ENCODE measurements at regions not wholly inside any gene's neighbourhood (a gene's known extent, or its start where the extent isn't known, plus 50 kb on each side); places are given as distances from the start of the nearest gene placed in this dataset.
"Not testable (repeated sequence)": the region's sequence is repeated elsewhere in the genome, so short reads cannot be mapped to it uniquely, and the experiment has no call there.

DNA sequence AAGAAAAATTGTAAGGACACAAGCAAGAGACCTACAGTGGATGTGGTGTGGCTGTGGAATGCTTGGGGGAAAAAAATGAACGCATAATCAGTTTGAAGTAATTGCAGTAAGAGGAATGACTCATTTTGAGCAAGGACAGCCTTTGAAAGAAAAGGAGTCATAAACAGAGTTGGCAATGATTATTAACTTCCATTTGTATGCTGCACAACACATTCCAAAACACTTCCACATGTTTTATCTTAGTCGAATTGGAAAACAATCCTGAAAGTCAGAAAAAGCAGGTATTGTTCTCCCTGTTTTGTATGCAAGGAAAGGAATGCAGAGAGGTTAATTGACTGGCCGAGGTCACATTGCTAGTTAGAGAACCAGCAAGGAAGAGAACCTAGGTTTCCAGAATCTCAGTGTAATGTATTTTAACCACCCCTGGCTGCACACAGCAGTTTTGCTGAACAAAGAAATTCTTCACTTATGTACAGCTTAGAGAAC lies 630.0 kb upstream of the MIR17HG start:
- Histone ChIP-seq H3K4me1 (ENCODE audit: control insufficient read depth, insufficient read depth, low read length) (peaks cover 9% of the 10 kb centered on the region), H3K36me3 (ENCODE audit: control insufficient read depth, insufficient read depth, low read length) (no peaks in the 10 kb centered on the region), H3K27me3 (ENCODE audit: control insufficient read depth, insufficient read depth, low read length) (no peaks in the 10 kb centered on the region), H3K4me3 (ENCODE audit: low read depth, low read length) (no peak overlapping the region), H3K9ac (ENCODE audit: low read depth, low read length) (no peak overlapping the region), H3K9me3 (ENCODE audit: control insufficient read depth, insufficient read depth, low read length) (no peaks in the 10 kb centered on the region)

DNA sequence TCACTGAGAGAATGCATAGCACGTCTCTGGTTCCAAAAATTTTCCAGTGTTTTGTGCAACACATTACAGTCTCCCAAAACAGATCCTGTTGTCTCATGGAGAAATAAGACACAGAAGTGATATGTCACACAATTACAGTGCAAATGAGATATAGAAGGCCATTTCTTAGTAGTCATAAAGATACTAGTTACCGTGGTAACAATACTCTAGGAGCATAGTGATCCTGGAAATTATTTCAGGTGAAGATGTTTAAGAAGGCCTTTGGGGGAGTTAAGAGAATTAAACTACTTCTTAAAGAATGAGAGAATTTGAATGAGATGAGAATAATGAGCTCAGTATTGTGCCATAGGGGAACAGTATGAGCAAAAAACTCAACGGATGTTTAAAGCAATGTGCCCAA lies 628.0 kb upstream of the MIR17HG start:
- no peaks in the 10 kb centered on the region for H3K36me3 ChIP-seq (ENCODE audit: control insufficient read depth, insufficient read depth, low read length)
- H3K4me1 ChIP-seq (ENCODE audit: control insufficient read depth, insufficient read depth, low read length), result peaks cover 9% of the 10 kb centered on the region
- H3K9me3 ChIP-seq (ENCODE audit: control insufficient read depth, insufficient read depth, low read length), result no peaks in the 10 kb centered on the region
- no peak overlapping the region for H3K4me3 ChIP-seq (ENCODE audit: low read depth, low read length)
- no peak overlapping the region for H3K9ac ChIP-seq (ENCODE audit: low read depth, low read length)
- no peaks in the 10 kb centered on the region for H3K27me3 ChIP-seq (ENCODE audit: control insufficient read depth, insufficient read depth, low read length)

DNA sequence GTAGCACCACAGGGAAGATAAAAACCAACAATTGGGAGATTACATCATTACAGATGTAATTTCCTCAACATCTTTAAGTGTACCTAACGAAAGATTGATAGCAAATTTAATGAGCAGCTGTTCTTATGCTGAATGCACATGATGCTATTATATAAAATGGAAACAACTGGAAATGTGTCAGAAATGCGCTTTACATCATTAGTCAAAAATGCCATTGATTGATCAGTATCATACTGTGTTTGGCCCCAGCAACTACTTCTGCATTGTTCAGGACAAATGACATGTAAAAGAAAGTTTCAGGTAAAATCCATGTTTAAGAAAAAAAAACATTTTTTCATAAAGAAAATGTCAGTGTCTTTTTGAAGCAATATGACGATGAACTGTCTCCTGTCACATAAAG lies 625.5 kb upstream of the MIR17HG start:
- H3K4me1 ChIP-seq (ENCODE audit: control insufficient read depth, insufficient read depth, low read length), result peaks cover 9% of the 10 kb centered on the region
- H3K27me3 ChIP-seq (ENCODE audit: control insufficient read depth, insufficient read depth, low read length), result no peaks in the 10 kb centered on the region
- no peaks in the 10 kb centered on the region for H3K36me3 ChIP-seq (ENCODE audit: control insufficient read depth, insufficient read depth, low read length)
- H3K4me3 ChIP-seq (ENCODE audit: low read depth, low read length), result no peak overlapping the region
- no peak overlapping the region for H3K9ac ChIP-seq (ENCODE audit: low read depth, low read length)
- H3K9me3 ChIP-seq (ENCODE audit: control insufficient read depth, insufficient read depth, low read length), result no peaks in the 10 kb centered on the region

DNA sequence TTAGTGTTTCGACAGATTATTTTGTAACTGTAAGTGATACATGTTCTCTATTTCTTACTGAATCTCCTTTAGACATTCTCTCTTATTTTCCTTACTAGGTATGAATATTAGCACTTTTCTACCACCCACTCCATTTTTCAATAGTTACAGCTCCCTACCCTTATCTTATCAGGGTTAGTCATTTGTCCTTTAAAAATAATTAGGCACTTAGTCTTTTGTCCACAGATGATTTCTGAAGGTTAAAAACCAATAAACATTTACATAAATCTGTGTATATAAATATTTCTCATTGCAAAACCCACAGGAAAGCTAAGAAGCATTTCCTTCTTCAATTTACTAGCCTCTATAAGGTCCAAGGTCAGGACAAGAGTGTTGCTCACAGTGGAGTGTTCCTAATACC lies 624.1 kb upstream of the MIR17HG start:
- H3K4me3 ChIP-seq (ENCODE audit: low read depth, low read length), result no peak overlapping the region
- no peaks in the 10 kb centered on the region for H3K4me1 ChIP-seq (ENCODE audit: control insufficient read depth, insufficient read depth, low read length)
- no peak overlapping the region for H3K9ac ChIP-seq (ENCODE audit: low read depth, low read length)

DNA sequence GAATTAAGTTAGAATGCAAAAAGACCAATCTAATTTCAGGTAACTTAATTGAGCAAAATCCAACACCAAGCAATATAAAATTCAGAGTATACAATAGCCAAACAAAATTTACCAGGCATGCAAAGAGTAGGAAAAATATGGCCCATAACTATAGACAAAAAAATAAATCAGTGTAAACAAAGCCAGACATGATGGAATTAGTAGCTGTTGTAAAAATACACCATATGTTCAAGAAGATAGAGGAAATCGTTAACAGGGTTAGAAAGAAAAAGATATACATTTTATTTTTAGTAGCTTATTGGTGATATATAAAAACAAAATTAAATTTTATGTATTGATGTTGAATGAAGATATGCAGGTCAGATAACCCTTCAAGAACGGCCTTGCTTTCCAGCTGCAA lies 621.1 kb upstream of the MIR17HG start:
- Histone ChIP-seq H3K9me3 (ENCODE audit: control insufficient read depth, insufficient read depth, low read length) (no peaks in the 10 kb centered on the region), H3K4me3 (ENCODE audit: low read depth, low read length) (no peak overlapping the region), H3K27me3 (ENCODE audit: control insufficient read depth, insufficient read depth, low read length) (no peaks in the 10 kb centered on the region), H3K36me3 (ENCODE audit: control insufficient read depth, insufficient read depth, low read length) (no peaks in the 10 kb centered on the region), H3K9ac (ENCODE audit: low read depth, low read length) (no peak overlapping the region), H3K4me1 (ENCODE audit: control insufficient read depth, insufficient read depth, low read length) (no peaks in the 10 kb centered on the region)

More for the DNA sequence above, 624.1 kb upstream of the MIR17HG start:
- H3K27me3 ChIP-seq (ENCODE audit: control insufficient read depth, insufficient read depth, low read length), result no peaks in the 10 kb centered on the region
- H3K9me3 ChIP-seq (ENCODE audit: control insufficient read depth, insufficient read depth, low read length), result no peaks in the 10 kb centered on the region
- no peaks in the 10 kb centered on the region for H3K36me3 ChIP-seq (ENCODE audit: control insufficient read depth, insufficient read depth, low read length)

DNA sequence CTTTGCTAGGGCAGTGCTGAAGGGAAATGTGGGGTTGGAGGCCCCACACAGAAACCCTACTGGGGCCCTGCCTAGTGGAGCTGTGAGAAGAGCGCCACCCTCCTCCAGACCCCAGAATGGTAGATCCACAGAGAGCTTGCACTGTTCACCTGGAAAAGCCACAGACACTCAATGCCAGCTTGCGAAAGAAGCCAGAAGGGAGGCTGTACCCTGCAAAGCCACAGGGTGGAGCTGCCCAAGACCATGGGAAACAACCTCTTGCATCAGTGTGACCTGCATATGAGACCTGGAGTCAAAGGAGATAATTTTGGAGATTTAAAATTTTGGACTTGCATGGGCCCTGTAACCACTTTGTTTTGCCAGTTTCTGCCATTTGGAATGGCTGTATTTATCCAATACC lies 615.4 kb upstream of the MIR17HG start:
- Histone ChIP-seq H3K36me3 (ENCODE audit: control insufficient read depth, insufficient read depth, low read length) (no peaks in the 10 kb centered on the region), H3K9ac (ENCODE audit: low read depth, low read length) (no peak overlapping the region), H3K4me1 (ENCODE audit: control insufficient read depth, insufficient read depth, low read length) (no peaks in the 10 kb centered on the region), H3K9me3 (ENCODE audit: control insufficient read depth, insufficient read depth, low read length) (no peaks in the 10 kb centered on the region), H3K4me3 (ENCODE audit: low read depth, low read length) (no peak overlapping the region), H3K27me3 (ENCODE audit: control insufficient read depth, insufficient read depth, low read length) (no peaks in the 10 kb centered on the region)

DNA sequence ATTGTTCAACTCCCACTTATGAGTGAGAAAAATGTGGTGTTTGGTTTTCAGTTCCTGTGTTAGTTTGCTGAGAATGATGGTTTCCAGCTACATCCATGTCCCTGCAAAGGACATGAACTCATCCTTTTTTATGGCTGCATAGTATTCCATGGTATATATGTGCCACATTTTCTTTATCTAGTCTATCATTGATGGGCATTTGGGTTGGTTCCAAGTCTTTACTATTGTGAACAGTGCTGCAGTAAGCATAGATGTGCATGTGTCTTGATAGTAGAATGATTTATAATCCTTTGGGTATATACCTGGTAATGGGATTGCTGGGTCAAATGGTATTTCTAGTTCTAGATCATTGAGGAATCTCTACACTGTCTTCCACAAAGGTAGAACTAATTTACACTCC lies 613.0 kb upstream of the MIR17HG start:
- H3K36me3 ChIP-seq (ENCODE audit: control insufficient read depth, insufficient read depth, low read length); H3K4me3 ChIP-seq (ENCODE audit: low read depth, low read length); H3K9ac ChIP-seq (ENCODE audit: low read depth, low read length); H3K27me3 ChIP-seq (ENCODE audit: control insufficient read depth, insufficient read depth, low read length); H3K4me1 ChIP-seq (ENCODE audit: control insufficient read depth, insufficient read depth, low read length); H3K9me3 ChIP-seq (ENCODE audit: control insufficient read depth, insufficient read depth, low read length): not testable (repeated sequence)

DNA sequence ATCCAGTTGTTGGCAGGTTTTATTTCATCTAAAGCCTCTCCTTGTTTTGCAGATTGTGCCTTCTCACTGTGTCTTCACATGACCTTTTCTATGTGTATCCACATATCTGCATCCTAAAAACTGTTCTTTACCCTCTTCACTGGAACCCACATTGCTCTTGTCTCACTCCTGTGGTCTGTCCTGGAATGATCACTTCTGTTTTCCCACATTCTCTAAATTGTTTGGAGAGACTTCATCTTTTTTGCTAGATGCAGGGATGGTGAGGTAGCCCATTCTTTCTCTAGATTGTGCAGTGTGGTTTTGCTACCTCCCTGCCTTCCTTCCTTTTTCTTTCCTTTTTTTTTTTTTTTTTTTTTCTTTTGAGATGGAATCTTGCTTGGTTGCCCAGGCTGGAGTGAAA lies 608.6 kb upstream of the MIR17HG start:
- no peaks in the 10 kb centered on the region for H3K36me3 ChIP-seq (ENCODE audit: control insufficient read depth, insufficient read depth, low read length)
- no peaks in the 10 kb centered on the region for H3K27me3 ChIP-seq (ENCODE audit: control insufficient read depth, insufficient read depth, low read length)
- H3K9ac ChIP-seq (ENCODE audit: low read depth, low read length), result no peak overlapping the region
- no peaks in the 10 kb centered on the region for H3K4me1 ChIP-seq (ENCODE audit: control insufficient read depth, insufficient read depth, low read length)
- no peak overlapping the region for H3K4me3 ChIP-seq (ENCODE audit: low read depth, low read length)
- H3K9me3 ChIP-seq (ENCODE audit: control insufficient read depth, insufficient read depth, low read length), result no peaks in the 10 kb centered on the region

DNA sequence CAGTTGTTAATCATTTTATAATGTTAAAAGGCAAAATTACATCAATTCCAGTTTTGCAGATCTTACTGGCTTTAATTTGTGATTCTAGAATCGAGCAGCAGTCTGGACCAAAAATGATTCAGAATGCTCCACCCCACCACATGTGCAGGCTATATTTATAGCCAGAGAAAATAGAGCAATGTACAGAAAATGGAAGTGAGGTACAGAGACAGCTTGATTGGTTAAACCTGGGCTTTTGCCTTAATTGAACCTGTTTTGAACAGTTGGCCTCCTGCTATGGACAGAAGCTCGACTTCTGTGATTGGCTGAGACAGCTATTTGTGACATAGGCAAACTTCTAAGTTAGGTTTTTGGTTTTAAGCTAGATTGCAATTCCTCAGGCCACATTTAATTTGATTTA lies 607.4 kb upstream of the MIR17HG start:
- Histone ChIP-seq H3K36me3 (ENCODE audit: control insufficient read depth, insufficient read depth, low read length) (no peaks in the 10 kb centered on the region), H3K27me3 (ENCODE audit: control insufficient read depth, insufficient read depth, low read length) (no peaks in the 10 kb centered on the region), H3K4me1 (ENCODE audit: control insufficient read depth, insufficient read depth, low read length) (no peaks in the 10 kb centered on the region), H3K9ac (ENCODE audit: low read depth, low read length) (no peak overlapping the region), H3K4me3 (ENCODE audit: low read depth, low read length) (no peak overlapping the region), H3K9me3 (ENCODE audit: control insufficient read depth, insufficient read depth, low read length) (no peaks in the 10 kb centered on the region)

DNA sequence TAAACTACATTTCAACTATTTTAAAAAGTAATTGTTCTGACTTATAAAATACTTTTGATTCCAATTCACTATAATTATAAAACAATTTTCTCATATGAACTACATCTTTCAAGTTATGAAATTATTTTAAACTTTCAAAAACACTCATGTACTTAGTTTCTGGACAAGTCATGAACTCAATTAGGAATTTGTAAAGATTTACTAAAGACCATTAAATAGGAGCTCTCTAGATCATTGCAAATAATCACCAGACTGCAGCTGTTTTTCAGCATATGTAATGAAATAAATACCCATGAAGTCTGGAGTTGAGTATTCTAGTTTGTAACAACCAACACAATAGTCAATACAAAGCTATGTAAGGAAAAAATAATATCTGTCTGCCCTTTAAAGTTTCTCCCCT lies 605.1 kb upstream of the MIR17HG start:
- Histone ChIP-seq H3K9me3 (ENCODE audit: control insufficient read depth, insufficient read depth, low read length) (no peaks in the 10 kb centered on the region), H3K27me3 (ENCODE audit: control insufficient read depth, insufficient read depth, low read length) (no peaks in the 10 kb centered on the region), H3K4me1 (ENCODE audit: control insufficient read depth, insufficient read depth, low read length) (peaks cover 3% of the 10 kb centered on the region), H3K9ac (ENCODE audit: low read depth, low read length) (no peak overlapping the region), H3K36me3 (ENCODE audit: control insufficient read depth, insufficient read depth, low read length) (no peaks in the 10 kb centered on the region), H3K4me3 (ENCODE audit: low read depth, low read length) (no peak overlapping the region)

DNA sequence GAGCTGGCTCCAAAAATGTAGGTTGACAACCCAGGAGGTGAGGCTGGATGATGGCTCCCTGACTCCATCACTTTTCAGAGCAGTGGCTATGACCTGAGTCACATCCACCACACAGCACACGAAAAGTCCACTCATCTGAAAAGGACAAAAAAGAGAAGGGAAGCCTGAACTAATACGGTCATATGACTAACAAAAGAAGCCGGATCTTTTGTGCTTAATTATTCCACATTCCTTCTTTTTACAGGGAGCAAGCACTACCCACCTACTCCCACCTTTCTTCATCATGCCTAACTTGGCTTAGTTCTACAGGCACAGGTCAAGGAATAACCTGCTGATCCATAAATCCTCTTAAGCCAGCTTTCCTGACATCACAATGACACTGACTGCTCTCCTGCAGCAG lies 601.3 kb upstream of the MIR17HG start:
- Histone ChIP-seq H3K9me3 (ENCODE audit: control insufficient read depth, insufficient read depth, low read length) (no peaks in the 10 kb centered on the region), H3K36me3 (ENCODE audit: control insufficient read depth, insufficient read depth, low read length) (no peaks in the 10 kb centered on the region), H3K9ac (ENCODE audit: low read depth, low read length) (no peak overlapping the region), H3K4me3 (ENCODE audit: low read depth, low read length) (no peak overlapping the region), H3K27me3 (ENCODE audit: control insufficient read depth, insufficient read depth, low read length) (no peaks in the 10 kb centered on the region), H3K4me1 (ENCODE audit: control insufficient read depth, insufficient read depth, low read length) (peaks cover 3% of the 10 kb centered on the region)

DNA sequence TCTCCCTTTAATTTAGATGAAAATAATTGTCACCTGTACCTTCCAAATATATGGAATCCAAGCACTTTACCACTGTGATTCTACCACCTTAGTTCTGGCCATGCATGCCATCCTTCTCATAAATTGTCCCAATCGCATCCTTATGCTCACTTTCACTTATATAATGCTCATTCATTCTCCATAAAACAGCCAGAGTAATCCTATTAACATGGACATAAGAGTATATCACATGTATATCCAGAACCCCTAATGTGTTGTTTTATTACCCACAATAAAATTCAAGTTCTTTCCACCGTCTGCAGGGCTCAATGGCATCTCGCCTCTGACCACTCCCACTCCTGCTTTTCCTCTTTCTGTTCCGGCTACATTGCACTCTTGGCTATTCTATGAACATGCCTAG lies 597.5 kb upstream of the MIR17HG start:
- Histone ChIP-seq H3K27me3 (ENCODE audit: control insufficient read depth, insufficient read depth, low read length) (no peaks in the 10 kb centered on the region), H3K36me3 (ENCODE audit: control insufficient read depth, insufficient read depth, low read length) (no peaks in the 10 kb centered on the region), H3K9ac (ENCODE audit: low read depth, low read length) (no peak overlapping the region), H3K9me3 (ENCODE audit: control insufficient read depth, insufficient read depth, low read length) (no peaks in the 10 kb centered on the region), H3K4me3 (ENCODE audit: low read depth, low read length) (no peak overlapping the region), H3K4me1 (ENCODE audit: control insufficient read depth, insufficient read depth, low read length) (peaks cover 3% of the 10 kb centered on the region)

DNA sequence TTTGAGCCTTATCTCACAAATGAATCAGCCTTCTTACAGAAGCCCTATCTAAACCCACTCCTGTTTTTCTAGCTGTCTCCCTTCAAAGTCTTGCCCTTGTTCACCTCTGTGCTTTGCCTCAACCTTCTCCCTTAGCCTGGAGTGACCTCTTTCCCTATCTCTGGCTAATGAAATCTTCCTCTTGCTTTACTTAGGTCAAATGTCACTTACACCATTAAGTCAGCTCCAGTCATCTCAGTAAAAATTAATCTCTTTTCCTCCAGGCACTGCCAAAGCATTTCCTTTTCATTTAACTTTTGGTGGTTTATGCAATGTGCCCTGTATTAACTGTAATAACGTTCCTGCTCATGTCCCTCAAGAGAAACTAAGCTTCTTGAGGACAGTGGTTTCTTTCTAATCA lies 596.5 kb upstream of the MIR17HG start:
- H3K4me3 ChIP-seq (ENCODE audit: low read depth, low read length), result no peak overlapping the region
- H3K36me3 ChIP-seq (ENCODE audit: control insufficient read depth, insufficient read depth, low read length), result no peaks in the 10 kb centered on the region
- peaks cover 3% of the 10 kb centered on the region for H3K4me1 ChIP-seq (ENCODE audit: control insufficient read depth, insufficient read depth, low read length)
- H3K27me3 ChIP-seq (ENCODE audit: control insufficient read depth, insufficient read depth, low read length), result no peaks in the 10 kb centered on the region
- no peak overlapping the region for H3K9ac ChIP-seq (ENCODE audit: low read depth, low read length)
- H3K9me3 ChIP-seq (ENCODE audit: control insufficient read depth, insufficient read depth, low read length), result no peaks in the 10 kb centered on the region
